ENCODE measurements at regions not wholly inside any gene's neighbourhood (a gene's known extent, or its start where the extent isn't known, plus 50 kb on each side); places are given as distances from the start of the nearest gene placed in this dataset.
"Not testable (repeated sequence)": the region's sequence is repeated elsewhere in the genome, so short reads cannot be mapped to it uniquely, and the experiment has no call there.

DNA sequence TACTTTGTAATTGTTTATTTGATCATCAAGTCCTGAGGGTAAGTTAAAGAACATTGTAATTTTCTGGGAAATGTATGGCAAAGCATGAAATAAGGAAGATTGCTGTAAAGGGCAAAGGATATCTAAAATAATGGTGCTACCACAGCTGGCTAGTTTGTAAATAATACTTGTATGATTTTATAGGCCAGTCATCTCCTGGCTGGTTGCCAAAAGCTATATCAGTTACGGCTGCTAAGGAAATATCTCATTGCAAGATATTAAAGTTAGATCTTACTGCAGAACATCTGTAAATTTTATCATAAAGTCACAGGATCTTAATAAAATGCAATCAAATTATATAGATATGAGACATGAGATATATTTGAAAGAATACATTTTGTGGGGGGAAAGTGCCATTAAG, 150.8 kb upstream of the CXCL13 start:
- no peak for ATAC-seq
- Histone ChIP-seq H3K9ac (ENCODE audit: control insufficient read depth, insufficient read depth, low read length) (no peak overlapping the region), H3K4me2 (ENCODE audit: control insufficient read depth, insufficient read depth) (no peak overlapping the region), H3K79me2 (ENCODE audit: control insufficient read depth, insufficient read depth, low read length) (no peaks in the 10 kb centered on the region), H4K20me1 (ENCODE audit: control insufficient read depth, insufficient read depth) (no peaks in the 10 kb centered on the region), H3K27ac (ENCODE audit: control insufficient read depth, insufficient read depth) (no peak overlapping the region), H3K4me1 (ENCODE audit: control insufficient read depth, insufficient read depth, low read length) (no peaks in the 10 kb centered on the region), H3K4me3 (no peak overlapping the region), H2AFZ (ENCODE audit: control insufficient read depth, low read depth, low read length) (no peak overlapping the region), H3K27me3 (replicated peaks in 1 of 2; ENCODE audit: control insufficient read depth in 2 of 2, insufficient read depth in 2 of 2, low read length in 1 of 2) (no peaks in the 10 kb centered on the region; a peak in 1 of 4 replicates), H3K36me3 (ENCODE audit: control insufficient read depth in 2 of 2, insufficient read depth in 2 of 2, low read length in 1 of 2) (no peaks in the 10 kb centered on the region), H3K9me3 (replicated peaks; ENCODE audit: control insufficient read depth, insufficient read depth, low read length) (no peaks in the 10 kb centered on the region)
- BruUV-seq (replicated peaks), result no TSS peak
- CTCF ChIA-PET, result interaction anchor here (0.6 to 1.1 kb wide), 2 partner anchors 20 to 146 kb away, joined by 3 read pairs; no protein-coding TSS in a partner anchor
- DNase-seq (ENCODE audit: low read depth, low spot score), result no peak
- intact Hi-C loops (cut with micrococcal nuclease; ENCODE audit: unreplicated experiment), result loop anchor here (5.0 kb wide), 1 partner anchor 112 kb away; no protein-coding TSS in a partner anchor
- SMC1A ChIA-PET (ENCODE audit: uncharacterized antibody, unreplicated experiment), result interaction anchor here (0.7 to 0.9 kb wide), 2 partner anchors 11 to 133 kb away, joined by 3 read pairs; no protein-coding TSS in a partner anchor
- in situ Hi-C loops (cut with MboI), result no loop called here
- FAIRE-seq, result no peak
- TF ChIP-seq CBX5 (IDR thresholded peaks at IDR 0.05; ENCODE audit: low read depth) (no peak), TARDBP (IDR thresholded peaks at IDR 0.05; ENCODE audit: borderline replicate concordance) (no peak), RB1 (IDR thresholded peaks at IDR 0.05; ENCODE audit: borderline replicate concordance) (no peak), NR2C1 (IDR thresholded peaks at IDR 0.05) (no peak), NFXL1 (IDR thresholded peaks at IDR 0.05; ENCODE audit: borderline replicate concordance) (no peak), RBBP5 (conservative IDR thresholded peaks at IDR 0.05) (no peak)
- POLR2A ChIA-PET, result no interaction called here
- RAD21 ChIA-PET (ENCODE audit: unreplicated experiment), result interaction anchor here (1.2 kb wide), 1 partner anchor 147 kb away, joined by 3 read pairs; no protein-coding TSS in a partner anchor
- WGBS (ENCODE audit: insufficient coverage, insufficient replicate concordance, low lambda C conversion rate, missing lambda C conversion rate), result 52% methylated on average over 1 of the region's 1 CpG

DNA sequence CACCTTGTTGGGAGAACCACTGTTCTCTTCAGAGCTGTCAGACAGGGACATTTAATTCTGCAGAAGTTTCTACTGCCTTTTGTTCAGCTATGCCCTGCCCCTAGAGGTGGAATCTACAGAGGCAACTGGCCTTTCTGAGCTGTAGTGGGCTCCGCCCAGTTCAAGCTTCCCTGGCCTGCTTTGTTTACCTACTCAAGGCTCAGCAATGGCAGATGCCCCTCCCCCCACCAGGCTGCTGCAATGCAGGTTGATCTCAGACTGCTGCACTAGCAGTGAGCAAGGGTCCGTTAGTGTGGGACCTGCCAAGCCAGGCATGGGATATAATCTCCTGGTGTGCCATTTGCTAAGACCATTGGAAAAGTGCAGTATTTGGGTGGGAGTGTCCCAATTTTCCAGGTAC, 141.5 kb upstream of the CXCL13 start:
- H4K20me1 ChIP-seq (ENCODE audit: control insufficient read depth, insufficient read depth); H3K9ac ChIP-seq (ENCODE audit: control insufficient read depth, insufficient read depth, low read length); H3K4me3 ChIP-seq; ATAC-seq; H3K4me2 ChIP-seq (ENCODE audit: control insufficient read depth, insufficient read depth); H3K79me2 ChIP-seq (ENCODE audit: control insufficient read depth, insufficient read depth, low read length); H2AFZ ChIP-seq (ENCODE audit: control insufficient read depth, low read depth, low read length); DNase-seq (ENCODE audit: low read depth, low spot score); H3K27me3 ChIP-seq (replicated peaks in 1 of 2; ENCODE audit: control insufficient read depth in 2 of 2, insufficient read depth in 2 of 2, low read length in 1 of 2); H3K27ac ChIP-seq (ENCODE audit: control insufficient read depth, insufficient read depth); BruUV-seq (replicated peaks); intact Hi-C loops (cut with micrococcal nuclease; ENCODE audit: unreplicated experiment); FAIRE-seq; H3K4me1 ChIP-seq (ENCODE audit: control insufficient read depth, insufficient read depth, low read length); H3K36me3 ChIP-seq (ENCODE audit: control insufficient read depth in 2 of 2, insufficient read depth in 2 of 2, low read length in 1 of 2); RAD21 ChIA-PET (ENCODE audit: unreplicated experiment); H3K9me3 ChIP-seq (replicated peaks; ENCODE audit: control insufficient read depth, insufficient read depth, low read length); in situ Hi-C loops (cut with MboI): not testable (repeated sequence)
- 51% methylated on average over 2 of the region's 2 CpGs for WGBS (ENCODE audit: insufficient coverage, insufficient replicate concordance, low lambda C conversion rate, missing lambda C conversion rate)
- POLR2A ChIA-PET, result interaction anchor here (0.7 kb wide), 1 partner anchor 10 kb away, joined by 3 read pairs; no protein-coding TSS in a partner anchor
- SMC1A ChIA-PET (ENCODE audit: uncharacterized antibody, unreplicated experiment), result interaction anchor here (1.6 to 3.4 kb wide), 4 partner anchors 73 to 152 kb away, joined by 3 to 25 read pairs (median 6); no protein-coding TSS in a partner anchor
- CTCF ChIA-PET, result interaction anchor here (1.2 to 5.9 kb wide), 8 partner anchors 10 to 153 kb away, joined by 3 to 63 read pairs (median 5); no protein-coding TSS in a partner anchor

Measured in GM12878 (cell line).